HG03196 (cell line): ENCODE measurements at regions not wholly inside any gene's neighbourhood (a gene's known extent, or its start where the extent isn't known, plus 50 kb on each side); places are given as distances from the start of the nearest gene placed in this dataset.

Source experiments
- ATAC-seq: cut with Tn5 transposase; IDR thresholded peaks from one replicate; pipeline ENCODE4 v1.9.1; 2021; ENCODE audit not compliant: unreplicated experiment

- ATAC-seq: no peak
Observed at GRCh38 chr22:49533886-49534285, 293.8 kb downstream of the BRD1 start.

- no peak for ATAC-seq
Observed at GRCh38 chr22:49532869-49533802, 294.5 kb downstream of the BRD1 start.

DNA sequence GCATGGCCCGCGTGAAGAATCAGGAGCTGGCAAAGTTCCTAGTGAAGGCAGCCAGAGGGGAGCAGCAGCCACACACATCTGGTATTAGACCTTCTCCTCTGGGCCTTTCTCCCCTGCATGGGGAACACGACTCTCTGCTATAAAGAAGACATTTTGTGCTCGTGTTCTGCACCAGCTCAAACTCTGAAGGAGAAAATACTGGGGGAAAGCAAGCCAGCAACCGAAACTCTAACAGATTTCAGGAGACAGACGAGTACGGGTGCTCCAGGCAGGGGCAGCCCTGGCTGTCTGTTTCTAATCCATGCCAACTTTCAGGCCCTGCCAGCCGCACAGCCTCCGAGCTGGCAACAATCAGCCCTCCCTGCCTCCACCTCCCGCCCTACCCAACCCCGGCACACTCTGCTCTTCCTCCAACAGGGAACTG lies 296.3 kb downstream of the BRD1 start:
- no peak for ATAC-seq

DNA sequence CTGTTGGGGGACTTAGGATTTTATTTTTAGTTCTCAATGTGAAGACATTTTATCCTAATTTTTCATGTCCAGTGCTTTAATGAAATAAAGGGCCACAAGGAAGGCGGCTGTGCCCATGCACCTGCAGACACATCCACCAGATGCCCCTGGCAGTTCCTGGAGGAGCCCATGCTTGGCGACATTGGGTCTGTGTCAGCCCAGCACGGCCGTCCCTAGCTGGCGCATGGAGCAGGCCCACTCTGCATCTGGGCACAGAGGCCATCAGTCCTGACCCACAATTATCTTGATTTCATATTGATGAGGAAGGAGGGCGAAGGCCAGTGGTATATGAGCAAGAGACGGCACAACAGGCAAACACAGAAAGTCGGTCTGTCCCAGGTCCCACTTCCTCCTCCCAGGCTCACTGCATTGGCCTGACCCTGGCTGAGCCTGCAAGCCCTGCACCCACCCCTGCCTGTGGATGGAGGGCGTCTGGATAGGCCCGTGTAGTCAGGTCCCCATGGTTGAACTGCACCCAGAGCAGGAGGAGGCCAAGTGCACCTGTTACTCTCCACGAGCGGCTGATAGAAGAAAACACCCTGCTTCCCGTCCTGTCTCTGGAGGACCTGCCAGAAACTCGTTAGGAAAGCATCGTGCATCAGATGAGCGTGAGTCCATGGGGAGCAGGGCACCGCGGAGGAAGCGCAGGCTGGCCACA lies 296.9 kb downstream of the BRD1 start:
- no peak for ATAC-seq

DNA sequence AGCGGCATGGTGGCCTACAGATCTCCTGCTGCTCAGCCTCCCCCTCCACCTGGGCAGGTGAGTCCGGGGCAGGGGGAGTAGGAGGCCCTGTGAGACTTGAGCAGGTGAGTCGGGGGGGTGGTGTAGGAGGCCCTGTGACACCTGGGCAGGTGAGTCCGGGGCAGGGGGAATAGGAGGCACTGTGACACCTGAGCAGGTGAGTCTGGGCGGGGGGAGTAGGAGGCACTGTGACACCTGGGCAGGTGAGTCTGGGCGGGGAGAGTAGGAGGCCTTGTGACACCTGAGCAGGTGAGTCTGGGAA lies 299.3 kb downstream of the BRD1 start:
- no peak for ATAC-seq

DNA sequence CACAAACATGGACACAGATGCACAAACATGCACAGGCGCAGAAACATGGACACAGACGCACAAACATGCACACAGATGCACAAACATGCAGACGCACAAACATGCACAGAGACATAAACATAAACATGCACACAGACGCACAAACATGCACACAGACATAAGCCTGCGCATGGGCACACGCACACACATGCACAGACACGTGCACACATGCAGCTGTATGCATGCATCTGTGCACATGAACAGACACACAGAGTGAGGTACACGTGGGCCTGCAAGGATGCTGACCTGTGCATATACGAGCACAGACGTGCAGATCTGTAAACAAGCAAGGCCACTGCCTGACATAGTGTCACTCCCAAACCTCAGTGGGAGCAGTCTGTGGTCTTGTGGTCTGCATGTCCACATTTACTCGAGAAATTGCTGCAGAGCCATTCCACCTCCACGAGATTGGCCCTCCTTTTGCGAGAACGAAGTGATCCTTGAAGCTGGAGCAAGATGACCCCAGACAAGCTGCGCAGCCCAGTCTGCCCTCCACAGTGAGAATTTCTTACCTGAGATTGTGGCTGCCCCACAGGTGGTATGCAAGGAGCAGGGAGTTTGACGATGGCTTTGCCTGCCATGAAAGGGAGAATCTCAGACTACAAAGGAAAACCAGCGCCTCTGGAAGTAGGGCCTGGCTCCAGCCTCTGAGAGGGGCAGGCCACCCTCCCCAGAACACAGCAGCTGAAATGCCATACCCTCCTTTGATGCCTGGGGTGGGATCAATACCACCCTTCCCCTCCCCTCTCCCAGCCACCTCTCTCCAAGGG lies 299.9 kb downstream of the BRD1 start:
- ATAC-seq: no peak

DNA sequence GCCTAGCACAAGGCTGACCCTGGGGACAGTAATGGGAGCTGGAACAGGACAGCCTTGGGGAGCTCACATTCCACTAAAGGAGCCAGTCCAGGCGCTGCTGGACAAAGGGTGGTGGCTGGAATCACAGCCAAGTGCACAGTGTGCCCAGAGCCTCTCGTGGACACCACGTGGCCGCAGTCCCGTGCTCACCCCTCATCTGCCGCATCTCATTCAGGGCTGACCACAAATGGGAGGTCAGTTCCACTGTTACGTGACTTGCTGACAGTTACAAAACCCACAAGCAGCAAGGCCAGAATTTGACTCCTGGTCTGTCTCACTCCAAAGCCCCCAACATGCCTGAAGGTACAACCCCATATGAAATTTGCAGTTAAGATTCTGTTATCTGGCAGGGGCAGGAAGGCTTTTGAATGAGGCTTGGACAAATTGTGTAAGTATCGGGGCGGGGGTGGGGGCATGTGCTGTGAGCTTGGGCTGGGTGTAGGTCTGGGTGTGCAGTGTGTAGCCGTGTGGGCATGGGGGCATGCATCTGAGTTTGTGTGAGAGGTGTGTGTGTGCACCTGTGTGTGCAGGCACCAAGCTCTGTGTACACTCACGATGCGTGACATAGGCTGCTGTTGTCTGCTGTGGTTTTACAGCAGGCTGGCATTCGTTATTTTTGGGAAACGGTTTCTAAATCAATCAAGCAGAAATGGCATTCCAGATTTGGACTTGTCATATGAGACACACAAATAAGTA lies 301.7 kb downstream of the BRD1 start:
- no peak for ATAC-seq

DNA sequence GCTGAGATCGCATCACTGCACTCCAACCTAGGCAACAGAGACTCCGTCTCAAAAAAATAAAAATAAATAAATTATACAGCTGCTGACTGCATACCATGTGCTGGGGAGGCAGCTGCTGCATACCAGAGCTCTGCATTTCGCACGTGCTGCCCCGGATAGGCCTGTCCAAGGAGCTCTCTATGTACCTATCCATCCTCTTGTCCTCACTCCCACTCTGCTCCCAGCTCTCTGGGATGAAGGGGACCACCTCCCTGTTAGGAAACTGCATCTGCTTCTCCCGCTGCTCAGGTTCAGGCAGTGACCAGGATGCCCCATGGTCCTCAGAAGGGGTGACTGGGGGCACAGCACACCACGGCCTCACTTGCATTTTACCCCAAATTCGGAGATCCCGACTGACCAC lies 302.3 kb downstream of the BRD1 start:
- no peak for ATAC-seq

DNA sequence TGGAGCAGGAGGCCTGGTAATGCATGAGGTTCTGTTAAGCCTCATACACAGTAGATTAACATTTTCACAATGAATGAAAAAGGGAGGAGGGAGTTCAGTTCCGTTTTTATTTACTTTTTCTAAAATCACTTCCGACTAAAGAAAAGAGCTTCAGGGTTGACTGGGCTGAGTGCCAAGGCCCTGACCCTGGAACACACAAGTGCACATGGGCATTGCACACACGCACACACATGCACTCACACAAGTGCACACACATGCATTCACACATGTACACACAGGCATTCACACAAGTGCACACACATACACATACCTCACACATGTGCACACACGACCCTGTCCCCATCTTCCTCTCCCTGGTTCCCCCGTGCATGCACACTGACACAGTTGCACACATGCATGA lies 303.3 kb downstream of the BRD1 start:
- no peak for ATAC-seq

DNA sequence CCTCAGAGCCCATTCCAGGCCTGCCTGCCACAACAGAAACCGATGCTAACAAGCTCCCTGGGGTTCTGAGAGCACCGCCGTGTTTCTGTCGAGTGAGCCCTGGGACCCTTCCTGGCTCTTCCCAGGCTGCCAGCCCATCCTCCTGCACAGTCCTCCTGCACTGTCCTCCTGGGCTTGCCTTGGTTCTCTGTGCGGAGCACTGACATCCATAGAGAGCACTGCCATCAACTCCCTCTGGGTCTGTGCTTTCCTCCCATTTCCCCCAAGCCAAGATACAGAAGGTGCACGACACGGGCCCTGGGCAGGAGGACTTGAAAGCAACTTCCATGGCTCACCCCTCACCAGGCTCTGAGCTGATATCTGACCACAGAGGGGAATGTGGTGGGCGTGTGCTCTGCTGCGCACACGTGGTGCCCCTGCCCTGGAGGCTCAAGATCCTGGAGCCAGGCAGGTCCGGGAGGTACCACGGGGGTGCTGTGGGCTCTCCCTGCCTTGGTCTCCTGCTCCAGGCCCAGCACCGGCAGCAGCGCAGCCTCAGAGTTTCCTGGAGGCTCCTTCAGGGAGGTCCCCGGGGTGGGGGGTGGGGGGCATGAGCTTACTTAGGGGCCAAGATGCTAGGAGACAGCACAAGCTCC lies 304.2 kb downstream of the BRD1 start:
- no peak for ATAC-seq

DNA sequence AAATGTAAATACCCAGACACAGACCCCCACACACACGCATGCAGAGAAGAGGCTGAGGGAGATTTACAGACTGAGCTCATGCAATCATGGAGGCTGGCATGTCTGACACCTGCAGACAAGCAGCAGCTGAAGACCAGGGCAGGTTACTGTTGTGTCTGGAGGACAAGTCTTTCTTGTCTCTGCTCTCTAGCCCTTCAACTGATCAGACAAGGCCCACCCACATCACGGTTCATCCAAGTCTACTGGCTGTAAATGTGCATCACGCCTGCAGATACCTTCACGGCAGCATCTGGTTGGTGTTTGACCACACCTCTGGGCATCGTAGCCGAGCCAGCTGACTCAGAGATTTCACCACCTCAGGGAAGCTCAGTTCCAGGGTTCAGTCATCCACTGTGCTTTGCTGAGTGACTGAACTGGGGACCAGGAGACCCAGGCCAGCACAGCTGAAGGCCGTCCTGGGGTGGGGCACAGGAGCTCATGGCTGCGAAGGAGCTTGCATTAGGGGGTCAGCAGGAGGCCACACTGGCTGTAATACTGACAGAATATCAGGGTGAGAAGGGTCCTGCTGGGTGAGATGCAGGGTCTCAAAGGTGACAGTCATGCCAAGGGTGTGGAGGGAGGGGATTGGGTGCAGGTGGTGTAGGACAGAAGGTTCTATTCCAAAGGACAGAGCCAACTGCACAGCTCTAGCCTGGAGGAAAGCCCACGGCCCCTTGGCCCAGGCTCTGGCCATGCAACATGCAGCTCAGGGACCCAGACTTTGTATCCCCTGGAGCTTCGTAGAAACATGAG lies 304.9 kb downstream of the BRD1 start:
- no peak for ATAC-seq

DNA sequence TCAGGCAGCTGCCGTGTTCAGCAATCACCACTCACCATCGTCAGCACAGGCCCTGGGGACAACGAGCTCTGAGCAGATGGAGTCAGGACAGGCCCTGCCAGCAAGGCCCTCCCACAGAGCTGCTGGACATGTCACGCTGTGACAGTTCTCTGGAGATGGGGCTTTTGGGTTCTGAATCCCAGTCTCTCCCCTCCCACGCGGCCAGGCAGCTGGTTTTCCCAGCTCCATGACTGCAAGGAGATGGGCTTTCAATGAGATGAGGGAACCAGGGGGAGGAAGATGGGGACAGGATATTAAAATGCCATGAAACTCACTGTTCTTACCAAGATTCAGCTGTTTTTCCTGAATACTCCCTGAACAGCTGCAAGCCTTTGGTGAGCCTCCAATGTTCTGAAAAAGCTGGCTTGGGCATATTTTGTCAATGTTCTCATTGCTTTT lies 305.9 kb downstream of the BRD1 start:
- no peak for ATAC-seq

DNA sequence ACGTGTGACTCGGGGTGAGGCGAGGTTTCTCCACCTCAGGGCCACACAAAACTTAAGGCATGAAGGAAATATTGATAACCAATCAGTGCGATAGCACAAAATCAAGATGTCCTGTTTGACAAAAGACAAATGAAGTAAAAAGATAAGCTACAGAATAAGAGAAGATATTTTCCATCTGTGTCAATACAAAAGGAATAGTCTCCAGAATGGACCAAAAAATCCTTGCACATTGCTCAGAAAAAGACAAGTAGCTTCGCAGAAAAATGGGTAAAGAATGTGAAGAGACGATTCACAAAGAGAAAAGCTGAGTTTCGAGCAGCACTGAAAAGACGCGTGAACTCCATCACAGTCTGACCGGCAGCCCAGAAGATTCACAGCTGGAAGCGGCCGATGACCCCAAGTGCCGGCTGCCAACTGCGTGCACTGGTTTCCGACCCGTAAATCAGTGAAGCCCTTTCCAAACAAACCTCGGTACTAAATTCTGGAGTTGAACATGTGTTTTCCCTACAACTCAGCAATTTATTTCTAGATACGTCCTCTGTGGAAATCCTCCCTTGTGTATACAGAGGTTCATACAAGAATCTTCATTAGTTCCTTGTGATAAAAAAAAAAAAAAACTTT lies 308.4 kb downstream of the BRD1 start:
- ATAC-seq: no peak

- ATAC-seq: no peak
Observed at GRCh38 chr22:49518436-49518970, 309.2 kb downstream of the BRD1 start.

DNA sequence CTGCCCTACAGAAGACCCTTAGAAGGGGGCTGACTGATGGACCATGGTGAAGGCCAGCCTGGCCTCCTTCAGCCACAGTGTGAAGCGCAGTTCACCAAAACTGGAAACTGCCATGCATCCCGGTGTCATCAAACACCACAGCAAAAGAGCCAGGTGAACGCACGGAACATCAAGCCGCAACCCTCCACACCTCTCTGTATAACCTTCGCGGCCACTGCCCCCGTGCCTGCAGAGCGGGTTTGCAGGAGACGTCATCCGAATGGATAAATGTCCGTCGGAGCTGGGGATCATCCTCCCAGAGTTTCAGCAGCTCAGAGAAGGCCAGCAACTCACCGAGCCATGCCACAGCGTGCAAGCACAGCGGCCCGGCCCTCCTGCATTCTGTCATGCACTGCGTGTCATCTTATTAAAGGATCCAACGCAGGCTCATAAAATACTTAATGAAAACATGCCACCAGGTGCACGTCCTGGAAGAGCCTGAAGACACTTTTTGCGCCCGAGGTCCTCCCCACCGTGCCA lies 309.9 kb downstream of the BRD1 start:
- no peak for ATAC-seq

DNA sequence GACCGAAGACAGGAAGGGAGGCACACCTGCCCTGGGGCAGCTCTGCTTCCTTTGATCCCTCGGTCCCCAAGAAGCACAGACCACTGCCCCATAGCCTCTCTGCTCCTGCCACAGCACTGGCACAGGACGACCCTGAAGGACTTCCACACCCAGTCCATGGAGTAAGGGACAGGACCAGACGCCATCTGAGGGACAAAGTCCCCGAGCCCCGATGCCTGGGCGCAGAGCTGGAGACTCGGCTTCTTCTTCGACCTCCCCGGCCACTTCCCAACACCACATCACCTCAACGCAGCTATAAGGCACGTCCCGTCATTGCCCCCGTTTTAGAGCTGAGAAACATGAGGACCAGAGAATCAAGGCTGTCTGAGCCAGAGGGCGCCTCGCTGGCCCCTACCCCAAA lies 310.5 kb downstream of the BRD1 start:
- no peak for ATAC-seq

- no peak for ATAC-seq
Observed at GRCh38 chr22:49515475-49515874, 312.2 kb downstream of the BRD1 start.

DNA sequence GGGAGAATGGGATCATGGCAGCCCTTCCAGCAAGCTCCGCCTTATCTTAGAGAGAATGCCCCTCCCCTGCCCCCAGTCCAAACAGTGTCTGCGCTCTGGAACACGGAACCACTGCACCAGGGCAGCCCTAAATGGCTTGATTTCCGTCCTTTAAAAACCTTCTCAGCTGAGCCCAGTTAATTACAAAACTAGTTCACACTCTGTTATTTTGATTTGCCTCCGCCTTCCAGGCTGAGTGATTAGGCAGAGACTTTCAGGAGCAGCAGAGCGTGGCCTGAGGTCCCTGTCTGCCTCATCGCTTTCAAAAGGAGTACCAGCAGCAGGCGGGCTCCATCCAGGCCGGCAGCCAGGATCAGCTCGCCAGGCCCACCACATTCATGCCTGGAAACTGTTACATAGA lies 313.0 kb downstream of the BRD1 start:
- ATAC-seq: no peak

GRCh38 chr22:49514211-49514610 lies 313.5 kb downstream of the BRD1 start:
- no peak for ATAC-seq
